GM12872 (cell line): ENCODE measurements at regions not wholly inside any gene's neighbourhood (a gene's known extent, or its start where the extent isn't known, plus 50 kb on each side); places are given as distances from the start of the nearest gene placed in this dataset.

Experiments used
- TF ChIP-seq, protein P1 (sequence below): IDR thresholded peaks from 3 replicates; pipeline ENCODE4 v1.5.1; 2011; ENCODE audit warnings: low read depth, mild to moderate bottlenecking, low read length, moderate library complexity; ENCODE audit not compliant: insufficient read depth

DNA sequence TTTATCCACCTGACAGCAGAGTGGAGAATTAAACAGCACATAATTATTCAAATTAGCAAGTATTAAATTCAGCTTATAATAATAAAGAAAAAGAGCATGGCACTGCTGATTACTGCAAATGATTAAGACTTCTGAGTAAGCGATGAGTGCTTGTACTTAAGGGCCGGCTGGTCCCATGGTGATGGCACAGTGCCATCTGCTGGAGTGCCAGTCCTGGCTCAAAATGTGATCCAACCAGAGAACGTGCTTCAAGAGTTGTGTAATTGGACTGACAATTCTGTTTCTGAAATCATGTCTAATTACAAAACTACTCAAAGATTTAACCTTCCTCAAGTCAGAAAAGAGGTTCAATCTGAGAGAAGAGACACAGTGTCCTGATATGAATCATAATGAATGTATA lies 181.6 kb upstream of the RGS17 start:
- TF ChIP-seq, protein P1, sequence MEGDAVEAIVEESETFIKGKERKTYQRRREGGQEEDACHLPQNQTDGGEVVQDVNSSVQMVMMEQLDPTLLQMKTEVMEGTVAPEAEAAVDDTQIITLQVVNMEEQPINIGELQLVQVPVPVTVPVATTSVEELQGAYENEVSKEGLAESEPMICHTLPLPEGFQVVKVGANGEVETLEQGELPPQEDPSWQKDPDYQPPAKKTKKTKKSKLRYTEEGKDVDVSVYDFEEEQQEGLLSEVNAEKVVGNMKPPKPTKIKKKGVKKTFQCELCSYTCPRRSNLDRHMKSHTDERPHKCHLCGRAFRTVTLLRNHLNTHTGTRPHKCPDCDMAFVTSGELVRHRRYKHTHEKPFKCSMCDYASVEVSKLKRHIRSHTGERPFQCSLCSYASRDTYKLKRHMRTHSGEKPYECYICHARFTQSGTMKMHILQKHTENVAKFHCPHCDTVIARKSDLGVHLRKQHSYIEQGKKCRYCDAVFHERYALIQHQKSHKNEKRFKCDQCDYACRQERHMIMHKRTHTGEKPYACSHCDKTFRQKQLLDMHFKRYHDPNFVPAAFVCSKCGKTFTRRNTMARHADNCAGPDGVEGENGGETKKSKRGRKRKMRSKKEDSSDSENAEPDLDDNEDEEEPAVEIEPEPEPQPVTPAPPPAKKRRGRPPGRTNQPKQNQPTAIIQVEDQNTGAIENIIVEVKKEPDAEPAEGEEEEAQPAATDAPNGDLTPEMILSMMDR: peak; percentile 72

DNA sequence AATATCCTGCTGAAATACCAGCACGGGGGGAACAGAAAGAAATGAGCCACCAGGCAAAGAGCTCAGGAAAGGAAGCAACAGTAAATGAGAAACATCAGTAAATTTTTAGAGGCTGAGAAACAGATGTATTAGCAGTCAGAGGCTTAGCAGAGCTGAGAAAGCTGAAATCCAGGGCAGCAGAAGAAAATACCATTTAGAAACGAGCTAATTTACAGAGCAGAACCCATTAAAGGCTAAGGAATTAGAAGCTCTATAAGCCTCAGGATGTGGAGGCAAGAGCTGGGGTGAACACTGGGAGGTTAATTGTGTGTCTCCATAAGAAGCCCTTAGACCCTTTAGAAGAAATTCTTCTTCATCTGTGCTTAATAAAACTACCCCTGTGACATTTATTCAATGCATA lies 178.6 kb upstream of the RGS17 start:
- TF ChIP-seq, protein P1: no peak

DNA sequence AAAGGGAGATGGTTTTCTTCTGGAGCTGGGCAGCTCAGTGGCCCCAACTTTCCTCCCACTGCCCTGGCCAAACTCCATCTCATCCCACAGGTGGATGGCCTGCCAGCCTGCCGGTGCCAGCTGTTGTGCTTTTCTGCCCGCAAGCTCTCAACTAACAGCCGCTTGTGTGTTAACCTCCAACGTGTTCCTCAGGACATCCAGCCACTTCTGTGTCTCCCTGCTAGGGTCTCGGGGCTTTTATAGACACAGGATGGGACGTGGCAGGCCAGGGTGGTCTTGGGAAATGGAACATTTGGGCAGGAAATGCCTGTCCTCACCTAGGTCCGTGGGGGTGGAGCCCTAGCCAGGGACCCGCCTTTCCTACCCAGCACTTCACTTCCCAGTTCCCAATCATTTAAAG lies 171.1 kb upstream of the RGS17 start:
- TF ChIP-seq, protein P1: no peak

DNA sequence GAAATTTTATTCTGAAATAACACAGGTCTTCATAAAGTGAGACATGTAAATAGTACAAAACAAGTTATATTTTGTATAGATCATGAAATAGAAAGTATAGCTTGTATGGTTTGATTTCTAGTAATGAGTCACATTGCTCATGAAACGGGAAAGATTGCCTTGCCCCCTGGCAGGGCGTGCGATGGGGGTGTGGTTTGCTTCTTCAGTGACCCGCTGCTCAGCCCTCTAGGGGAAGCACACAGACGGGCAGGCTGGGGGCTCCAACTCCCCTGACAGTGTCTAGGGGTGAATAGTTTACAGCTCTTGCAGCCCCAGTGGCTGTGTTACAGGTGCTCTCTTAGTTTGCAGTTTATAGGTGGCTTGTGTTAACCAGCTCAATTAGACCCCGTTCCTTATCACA lies 170.5 kb upstream of the RGS17 start:
- TF ChIP-seq, protein P1: no peak

DNA sequence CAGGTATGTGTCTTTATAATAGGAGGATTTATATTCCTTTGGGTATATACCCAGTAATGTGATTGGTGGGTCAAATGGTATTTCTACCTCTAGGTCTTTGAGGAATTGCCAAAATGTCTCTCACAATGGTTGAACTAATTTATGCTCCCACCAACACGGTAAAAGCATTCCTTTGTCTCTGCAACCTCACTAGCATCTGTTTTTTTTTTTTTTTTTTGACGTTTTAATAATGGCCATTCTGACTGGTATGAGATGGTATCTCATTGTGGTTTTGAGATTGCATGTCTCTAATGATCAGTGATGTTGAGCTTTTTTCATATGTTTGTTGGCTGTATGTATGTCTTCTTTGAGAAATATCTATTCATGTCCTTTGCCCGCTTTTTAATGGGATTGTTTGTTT lies 144.9 kb upstream of the RGS17 start:
- TF ChIP-seq, protein P1: no peak

DNA sequence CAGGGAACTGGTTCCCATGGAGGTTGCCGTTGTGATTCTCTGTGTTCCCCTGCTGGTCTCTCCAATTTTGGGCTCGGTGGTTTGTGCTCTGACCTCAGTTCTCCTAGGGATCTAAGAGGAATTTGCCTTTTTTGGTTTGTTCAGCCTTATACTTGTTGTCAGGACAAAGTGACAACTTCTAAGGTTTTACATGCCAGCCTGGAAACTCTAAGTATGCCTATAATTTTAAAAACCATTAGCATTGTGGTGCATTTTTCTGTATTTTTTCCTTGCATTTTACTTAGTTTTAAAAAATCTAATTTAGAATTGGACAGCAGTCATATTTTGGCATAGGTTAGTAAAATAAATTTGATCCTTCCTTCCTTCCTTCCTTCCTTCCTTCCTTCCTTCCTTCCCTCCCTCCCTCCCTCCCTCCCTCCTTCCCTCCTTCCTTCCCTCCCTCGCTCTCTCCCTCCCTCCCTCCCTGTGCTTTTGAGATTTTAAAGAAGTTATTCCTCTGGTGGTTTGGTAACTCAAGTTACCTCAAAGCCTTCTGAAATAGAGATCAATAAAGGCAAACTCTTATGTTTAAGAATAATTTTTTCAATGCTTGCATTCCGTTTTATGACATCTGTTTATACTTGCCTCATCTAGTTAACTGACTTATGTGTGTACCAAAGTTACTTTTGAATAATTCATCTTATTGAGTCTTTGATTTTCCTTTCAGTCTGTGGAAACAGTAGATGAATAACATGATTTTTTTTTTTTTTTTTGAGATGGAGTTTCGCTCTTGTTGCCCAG lies 141.3 kb upstream of the RGS17 start:
- TF ChIP-seq, protein P1: no peak

DNA sequence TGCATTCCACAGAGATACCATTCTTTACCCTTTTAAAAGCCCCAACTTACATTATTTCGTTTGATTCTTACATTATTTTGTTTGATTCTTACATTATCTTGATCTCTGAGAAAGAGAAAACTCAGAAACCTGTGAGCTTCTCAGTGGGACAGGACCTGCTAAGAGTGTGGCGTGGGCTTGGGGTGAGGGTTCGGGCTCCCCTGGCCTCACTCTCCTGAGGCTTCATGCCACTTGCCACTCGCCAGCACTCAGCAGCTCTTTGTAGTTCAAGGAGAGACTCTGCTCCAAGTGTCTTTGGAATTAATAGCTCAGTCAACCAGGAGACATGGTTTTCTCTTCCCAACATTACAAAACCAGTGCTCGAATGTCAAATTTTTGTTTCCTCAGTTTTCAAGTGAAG lies 132.4 kb upstream of the RGS17 start:
- TF ChIP-seq, protein P1: no peak

DNA sequence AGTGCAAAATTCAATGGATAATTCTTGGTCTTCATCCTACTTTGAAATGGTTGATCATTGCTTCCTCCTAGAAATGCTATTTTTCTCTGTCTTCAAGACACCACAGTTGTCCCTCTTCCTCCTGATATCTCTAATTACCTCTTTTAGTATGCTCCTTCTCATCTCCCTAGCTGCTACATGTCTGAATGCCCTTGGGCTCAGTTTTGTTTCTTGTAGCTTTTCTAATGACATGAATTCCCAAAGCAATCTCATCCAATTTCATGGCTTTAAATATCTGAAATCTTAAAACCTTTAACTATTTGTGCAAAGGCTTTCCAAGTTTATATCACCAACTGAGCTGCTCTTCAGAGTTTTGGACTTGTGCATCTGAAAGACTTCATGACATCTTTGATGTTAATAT lies 120.2 kb upstream of the RGS17 start:
- TF ChIP-seq, protein P1: no peak
